NCI-H345 treated with DMSO at 0.1 percent for 48 hours (cell line): ENCODE measurements at regions not wholly inside any gene's neighbourhood (a gene's known extent, or its start where the extent isn't known, plus 50 kb on each side); places are given as distances from the start of the nearest gene placed in this dataset.

Source experiments
- DNase-seq: peaks from one replicate; lab custom pipeline; 2025; ENCODE audit not compliant: unreplicated experiment; lab: John Stamatoyannopoulos, UW

GRCh38 chr6:74650668-74651067, 555.2 kb downstream of the COL12A1 start:
- DNase-seq = no peak

- no peak for DNase-seq
Observed at GRCh38 chr6:74646461-74646860, 559.4 kb downstream of the COL12A1 start.

GRCh38 chr6:74645108-74645849, 560.6 kb downstream of the COL12A1 start:
- no peak for DNase-seq

- no peak for DNase-seq
Observed at GRCh38 chr6:74642101-74642500, 563.8 kb downstream of the COL12A1 start.

- DNase-seq = no peak
Observed at GRCh38 chr6:74638412-74638811, 567.4 kb downstream of the COL12A1 start.

- no peak for DNase-seq
Observed at GRCh38 chr6:74632196-74632875, 573.5 kb downstream of the COL12A1 start.

GRCh38 chr6:74631564-74631963, 574.3 kb downstream of the COL12A1 start:
- DNase-seq = no peak

GRCh38 chr6:74626288-74626687, 579.6 kb downstream of the COL12A1 start:
- no peak for DNase-seq

- no peak for DNase-seq
Observed at GRCh38 chr6:74623027-74623426, 582.8 kb downstream of the COL12A1 start.

GRCh38 chr6:74611220-74611619, 594.6 kb downstream of the COL12A1 start:
- DNase-seq = no peak

GRCh38 chr6:74610352-74610751, 595.5 kb downstream of the COL12A1 start:
- no peak for DNase-seq

GRCh38 chr6:74609871-74610270, 596.0 kb downstream of the COL12A1 start:
- no peak for DNase-seq

GRCh38 chr6:74607934-74608333, 597.9 kb downstream of the COL12A1 start:
- no peak for DNase-seq

GRCh38 chr6:74607468-74607867, 598.4 kb downstream of the COL12A1 start:
- DNase-seq = no peak

GRCh38 chr6:74606582-74607071, 599.2 kb downstream of the COL12A1 start:
- no peak for DNase-seq

- no peak for DNase-seq
Observed at GRCh38 chr6:74605922-74606581, 599.8 kb downstream of the COL12A1 start.

GRCh38 chr6:74604279-74604678, 601.6 kb downstream of the COL12A1 start:
- no peak for DNase-seq

- no peak for DNase-seq
Observed at GRCh38 chr6:74603322-74604076, 602.4 kb downstream of the COL12A1 start.

GRCh38 chr6:74602206-74602605, 603.6 kb downstream of the COL12A1 start:
- DNase-seq = no peak

- no peak for DNase-seq
Observed at GRCh38 chr6:74598462-74599393, 607.1 kb downstream of the COL12A1 start.
